NCI-H748 (cell line): ENCODE measurements at regions not wholly inside any gene's neighbourhood (a gene's known extent, or its start where the extent isn't known, plus 50 kb on each side); places are given as distances from the start of the nearest gene placed in this dataset.
A peak's percentile ranks its signal among the peaks of the same experiment; 100 is the strongest.

Experiments used
- DNase-seq: peaks from one replicate; lab custom pipeline; 2025; ENCODE audit not compliant: unreplicated experiment; lab: John Stamatoyannopoulos, UW

DNA sequence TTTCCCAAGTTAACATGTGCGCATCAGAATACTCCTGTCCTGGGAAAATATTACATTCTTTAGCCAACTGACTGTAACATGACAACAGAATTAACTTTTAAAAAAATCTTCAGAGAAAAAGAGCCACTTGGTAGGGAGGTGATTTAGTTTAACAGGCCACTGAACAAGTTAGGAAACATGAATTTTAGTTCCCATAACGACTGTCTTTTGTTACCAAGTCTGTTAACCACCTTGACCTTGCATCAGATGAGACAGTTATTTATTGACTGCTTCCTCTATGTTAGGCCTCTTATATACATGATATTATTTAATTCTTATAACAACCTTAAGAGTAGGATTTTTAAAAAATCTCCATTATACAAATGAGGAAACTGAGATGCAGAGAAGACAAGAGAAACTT lies 268.6 kb downstream of the NDFIP2 start:
- DNase-seq, result no peak

DNA sequence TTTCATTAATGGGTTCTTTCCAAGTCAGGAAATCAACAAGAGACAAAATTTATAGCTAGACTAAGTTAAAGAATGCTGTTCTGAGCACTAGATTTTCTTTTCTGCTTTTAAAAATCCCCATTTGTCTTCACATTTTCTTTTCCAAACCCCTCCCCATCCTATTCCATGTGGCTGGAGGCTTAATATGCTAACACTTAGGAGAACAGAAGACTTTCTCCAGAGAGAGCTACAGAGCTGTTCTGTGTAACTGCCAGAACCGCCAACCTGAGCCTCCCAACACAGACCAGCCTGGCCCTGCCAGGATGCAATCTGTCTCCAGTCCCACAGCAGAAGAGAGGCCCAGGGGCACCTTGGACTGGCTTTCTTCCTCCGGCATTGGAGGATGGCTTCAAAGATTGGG lies 264.1 kb downstream of the NDFIP2 start:
- no peak for DNase-seq

DNA sequence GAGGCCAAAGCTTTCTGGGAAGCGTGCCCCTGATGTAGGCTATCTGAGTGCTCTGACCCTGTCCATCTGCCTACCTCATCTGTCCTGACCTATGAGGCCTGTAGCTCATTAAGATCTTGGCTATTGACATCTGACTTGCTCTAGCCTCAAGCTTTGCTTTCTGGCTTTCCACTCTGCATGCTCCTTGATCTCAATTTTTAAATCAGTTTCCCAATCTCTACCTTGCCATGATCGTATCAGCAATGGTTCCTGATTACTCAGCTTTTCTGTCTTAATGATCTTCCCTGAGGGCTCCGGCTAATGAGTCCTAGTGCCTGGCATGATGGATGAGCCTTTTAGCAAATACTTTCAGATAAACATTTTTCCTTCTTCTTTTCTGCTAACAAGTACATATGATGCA lies 262.0 kb downstream of the NDFIP2 start:
- DNase-seq, result no peak

DNA sequence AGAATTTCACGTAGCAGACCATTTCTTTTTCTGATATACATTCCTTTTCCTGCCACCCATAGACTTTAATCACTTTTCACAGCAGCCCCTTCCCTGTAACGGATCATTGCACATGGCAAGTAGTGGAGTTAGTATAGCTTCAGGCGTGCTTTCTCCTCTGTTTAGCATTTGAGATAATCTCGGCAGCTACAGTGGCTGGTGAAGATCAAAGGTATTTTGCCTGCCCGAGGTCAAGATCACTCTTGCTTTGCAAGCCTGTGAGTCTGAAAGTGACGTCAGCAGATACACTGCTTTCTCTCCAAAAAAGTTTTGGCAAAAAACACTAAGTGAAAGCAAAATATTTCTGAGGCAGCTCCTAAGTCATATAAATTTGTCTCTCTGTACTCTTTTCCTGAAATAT lies 260.0 kb downstream of the NDFIP2 start:
- no peak for DNase-seq

DNA sequence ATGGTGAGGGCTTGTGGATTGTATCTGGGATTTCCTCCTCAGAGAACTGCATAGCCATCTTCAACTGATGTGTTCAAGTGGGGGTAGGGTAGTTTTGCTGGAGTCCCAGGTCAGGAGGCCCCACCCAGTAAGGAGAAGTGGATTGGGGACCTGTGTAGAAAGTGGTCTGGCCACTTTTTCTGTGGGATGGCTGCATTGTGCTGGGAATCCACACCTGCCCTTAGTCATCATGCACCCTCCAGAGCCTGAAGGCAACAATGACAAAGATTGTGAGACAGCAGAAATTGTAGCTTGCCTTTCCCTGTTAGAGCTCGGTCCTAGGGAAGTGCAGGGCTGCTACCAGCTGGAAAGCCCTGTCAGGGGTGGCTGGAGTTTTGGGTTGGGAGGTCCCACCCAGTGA lies 255.4 kb downstream of the NDFIP2 start:
- DNase-seq, result no peak

DNA sequence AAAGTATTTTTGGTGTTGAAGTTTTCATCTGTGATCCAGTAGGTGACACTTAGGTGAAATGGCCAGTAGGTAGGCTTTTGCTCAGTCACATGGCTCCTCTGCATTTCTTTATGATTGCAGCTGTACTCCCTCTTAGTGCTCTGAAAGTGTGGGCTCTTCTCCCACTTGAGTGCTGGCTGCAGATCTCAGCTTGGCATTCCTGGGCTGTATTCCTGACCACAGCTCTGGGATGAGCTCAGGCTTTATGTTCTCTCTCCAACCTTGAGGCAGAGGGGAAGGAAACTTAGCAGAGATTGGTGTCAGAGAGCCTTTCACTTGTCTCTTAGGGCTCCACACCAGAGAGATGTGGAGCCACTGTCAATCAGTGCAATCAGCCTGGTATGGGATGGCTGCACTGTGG lies 254.3 kb downstream of the NDFIP2 start:
- DNase-seq, result no peak

DNA sequence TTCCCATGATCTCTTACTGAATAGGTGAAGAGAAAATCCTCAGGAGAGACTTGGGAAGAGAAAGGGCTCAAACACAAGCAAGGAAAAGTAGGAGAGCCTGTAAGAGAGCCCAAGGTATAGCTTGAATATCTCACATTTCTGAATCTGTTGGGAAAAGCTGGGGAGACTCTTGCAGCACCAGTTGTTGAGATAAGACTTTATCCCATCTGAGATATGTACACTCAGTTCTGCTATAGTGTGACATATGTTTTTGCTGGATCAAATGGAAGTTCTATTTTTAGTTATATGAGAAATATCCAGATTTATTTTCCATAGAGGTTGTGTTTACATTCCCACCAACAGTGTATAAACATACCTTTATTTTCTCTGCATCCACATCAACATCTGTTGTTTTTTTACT lies 246.1 kb downstream of the NDFIP2 start:
- no peak for DNase-seq

DNA sequence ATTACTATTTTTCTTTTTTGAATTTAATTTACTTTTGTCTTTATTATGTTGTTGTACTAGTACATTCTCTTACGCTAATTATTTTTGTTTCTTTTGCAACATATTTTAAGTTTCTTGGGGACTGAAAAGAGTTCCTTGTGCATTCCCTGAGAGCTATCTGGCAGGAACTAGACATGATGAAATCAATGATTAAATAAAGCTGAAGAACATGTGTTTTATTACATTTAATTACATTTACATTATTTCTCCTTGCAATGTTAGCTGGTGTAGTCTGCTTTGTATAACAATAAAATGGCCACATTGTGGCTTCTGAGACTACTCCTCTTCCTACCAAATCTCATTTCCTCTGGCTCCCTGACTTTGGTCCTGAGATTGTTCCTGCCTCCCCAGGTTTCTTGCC lies 244.9 kb downstream of the NDFIP2 start:
- no peak for DNase-seq

DNA sequence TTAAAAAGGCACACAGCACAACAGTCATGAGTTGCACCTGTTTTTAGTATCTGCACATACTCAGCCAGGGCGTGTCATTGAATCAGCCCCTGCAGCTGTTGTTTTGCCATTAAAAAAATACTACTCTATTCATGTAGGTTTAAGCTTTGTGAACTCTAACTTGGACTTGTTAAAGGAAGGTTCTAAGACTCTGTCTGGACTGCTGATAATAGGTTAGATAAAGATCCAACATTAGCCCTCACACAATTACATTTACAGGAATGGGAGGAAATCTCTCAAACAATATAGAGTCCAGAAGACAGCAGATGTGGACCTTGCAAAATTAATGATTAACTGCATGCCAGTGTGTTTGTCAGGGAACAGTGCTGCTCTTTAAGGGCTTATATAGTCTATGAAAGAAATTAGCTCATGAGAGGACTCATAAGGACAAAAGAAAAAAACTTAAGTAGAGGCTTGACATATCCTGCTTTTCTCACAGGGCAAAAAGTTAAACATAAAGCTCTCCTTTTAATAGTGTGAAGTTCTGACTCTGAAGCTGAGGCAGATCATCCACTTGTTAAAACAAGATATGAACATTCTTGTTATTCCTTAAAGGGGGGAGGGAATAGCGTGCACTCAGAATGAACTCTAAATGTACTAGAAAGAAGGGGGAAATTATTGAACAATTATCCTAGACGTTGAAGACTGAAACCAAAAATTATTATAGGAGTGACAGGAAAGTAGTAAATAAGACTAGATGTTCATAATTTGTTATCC lies 243.6 kb downstream of the NDFIP2 start:
- DNase-seq, result peak; percentile 59

DNA sequence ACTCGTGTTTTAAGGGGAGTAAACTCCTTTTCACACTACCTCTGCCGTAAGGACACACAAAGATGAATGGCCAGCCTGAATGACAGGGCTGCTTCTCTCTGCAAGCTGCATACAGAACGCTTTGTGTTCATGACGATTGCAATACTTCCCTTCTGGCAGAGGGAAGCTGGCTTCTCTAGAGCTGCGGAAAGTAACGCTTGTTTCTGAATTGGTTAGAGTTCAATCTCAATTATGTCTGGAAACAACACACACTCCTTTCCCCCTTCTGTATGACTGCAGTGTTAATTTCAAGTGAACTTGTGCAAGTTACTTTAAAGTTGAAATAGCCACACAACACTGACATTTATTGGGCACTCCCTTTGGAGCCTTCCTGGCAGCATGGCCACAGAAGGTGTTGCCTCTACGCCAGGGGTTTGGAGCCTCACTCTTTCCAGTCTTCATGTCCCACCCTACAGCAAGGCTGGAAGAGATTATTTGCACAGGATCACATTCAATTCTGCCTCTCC lies 242.6 kb downstream of the NDFIP2 start:
- DNase-seq, result peak; percentile 20

DNA sequence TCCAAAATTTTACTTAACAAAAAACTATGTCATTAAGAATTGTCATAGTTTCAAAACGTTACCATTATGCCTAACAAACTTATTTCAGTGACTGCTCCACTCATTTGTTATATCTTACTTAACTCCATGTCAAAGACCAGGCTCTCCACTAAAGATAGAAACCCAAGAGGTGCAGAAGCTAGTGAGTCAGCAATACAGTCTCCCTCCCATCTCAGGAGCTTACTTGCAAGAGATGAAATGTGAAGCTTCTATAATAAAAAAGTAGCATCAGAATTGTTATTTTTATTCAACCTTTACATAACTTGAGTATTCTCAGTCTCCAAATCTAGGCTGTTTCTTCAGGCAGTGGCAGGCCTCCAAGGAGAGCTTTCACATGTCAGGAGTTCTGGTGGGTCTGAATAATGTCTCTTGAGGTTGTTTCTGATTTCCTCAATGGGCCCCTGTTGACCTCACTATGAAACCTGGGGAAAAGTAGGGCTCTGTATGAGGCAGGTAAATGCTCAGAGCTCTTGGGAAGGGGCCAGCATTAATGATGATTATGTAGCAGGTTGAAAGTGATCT lies 242.0 kb downstream of the NDFIP2 start:
- DNase-seq, result no peak

DNA sequence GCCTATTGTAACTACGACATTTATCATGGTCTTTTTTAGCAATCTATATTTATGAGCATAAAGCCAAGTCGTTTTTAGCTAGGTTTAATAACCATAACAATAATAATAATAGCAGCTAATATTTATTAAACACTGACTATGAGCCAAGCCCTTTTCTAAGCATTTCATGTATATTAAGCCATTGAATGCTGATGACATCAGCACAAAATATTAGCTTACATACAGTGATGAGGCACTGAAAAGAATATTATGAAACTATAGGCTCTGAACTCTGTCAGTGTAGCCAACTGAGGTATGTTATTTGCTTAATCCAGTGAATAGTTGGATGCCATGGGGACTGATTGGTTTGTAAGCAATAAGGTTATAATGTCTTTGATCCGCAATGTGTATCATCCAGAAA lies 235.2 kb downstream of the NDFIP2 start:
- no peak for DNase-seq

DNA sequence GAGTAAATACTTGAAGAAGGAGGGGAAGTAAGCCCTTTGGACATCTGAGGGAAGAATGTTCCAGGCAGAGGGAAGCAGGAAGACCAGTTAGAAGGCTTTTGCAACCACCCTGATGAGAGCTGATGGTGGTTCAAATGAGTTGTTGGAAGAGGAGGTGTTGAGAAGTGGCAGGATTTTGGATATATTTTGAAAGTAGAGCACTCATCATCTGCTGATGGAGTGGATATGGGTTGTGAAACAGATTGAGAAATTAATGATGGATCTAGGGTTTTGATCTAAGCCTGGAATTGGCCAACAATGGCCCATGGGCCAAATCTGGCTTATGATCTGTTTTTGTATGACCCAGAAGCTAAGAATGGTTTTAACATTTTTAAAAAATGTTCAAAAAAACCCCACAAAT lies 230.7 kb downstream of the NDFIP2 start:
- no peak for DNase-seq

DNA sequence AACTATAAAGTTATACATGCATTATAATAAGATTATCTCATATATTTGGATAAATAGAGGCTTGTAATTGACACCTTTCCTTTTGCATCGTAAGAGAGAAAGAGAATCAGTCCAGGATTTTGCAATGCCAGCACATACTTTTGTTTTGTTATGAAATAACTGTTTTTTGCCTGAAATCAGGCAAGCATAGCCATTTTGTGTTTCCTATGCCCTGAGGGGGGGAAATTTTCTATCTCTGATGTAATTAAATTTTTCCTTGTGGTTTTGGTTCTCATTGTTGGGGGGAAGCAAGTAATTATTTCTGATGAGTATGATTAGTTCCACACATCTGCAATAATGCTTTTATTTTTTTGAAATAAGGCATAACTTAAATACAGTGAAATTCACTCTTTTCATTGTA lies 229.4 kb downstream of the NDFIP2 start:
- DNase-seq, result no peak

DNA sequence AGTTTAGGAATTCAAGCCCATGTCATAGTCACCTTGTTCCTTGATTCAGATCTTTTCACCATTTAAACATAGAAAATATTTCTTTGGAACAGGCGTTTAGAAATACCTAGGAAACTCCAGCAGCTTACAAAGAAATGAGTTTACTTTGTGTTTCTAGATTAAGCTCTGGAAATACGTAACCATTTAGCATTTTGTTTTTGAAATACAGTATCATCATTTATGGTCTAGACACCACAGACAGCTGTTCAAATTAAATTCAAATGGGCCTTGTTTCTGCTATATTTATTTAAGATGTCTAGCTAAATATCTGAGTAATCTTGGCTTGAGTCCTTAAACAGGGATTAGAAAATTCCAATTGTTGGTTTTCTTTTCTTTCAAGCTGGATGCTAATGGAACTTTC lies 228.5 kb downstream of the NDFIP2 start:
- no peak for DNase-seq

DNA sequence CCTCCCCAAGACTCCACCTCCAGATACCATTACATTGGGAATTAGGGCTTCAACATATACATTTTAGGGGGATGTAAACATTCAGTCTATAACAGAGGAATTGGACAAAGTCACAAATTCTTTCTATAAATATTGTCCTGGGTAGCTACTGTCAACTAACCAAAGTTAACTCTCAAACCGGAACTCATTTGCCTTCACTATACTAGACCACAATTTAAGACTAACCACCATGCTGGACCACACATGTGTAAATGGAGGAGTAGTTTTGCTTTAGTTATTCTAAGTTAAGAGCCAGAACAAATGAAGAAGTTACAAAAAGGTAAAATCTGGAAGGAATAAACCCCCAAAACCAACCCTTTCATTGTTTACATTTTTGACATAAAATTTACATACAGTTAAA lies 222.8 kb downstream of the NDFIP2 start:
- no peak for DNase-seq

DNA sequence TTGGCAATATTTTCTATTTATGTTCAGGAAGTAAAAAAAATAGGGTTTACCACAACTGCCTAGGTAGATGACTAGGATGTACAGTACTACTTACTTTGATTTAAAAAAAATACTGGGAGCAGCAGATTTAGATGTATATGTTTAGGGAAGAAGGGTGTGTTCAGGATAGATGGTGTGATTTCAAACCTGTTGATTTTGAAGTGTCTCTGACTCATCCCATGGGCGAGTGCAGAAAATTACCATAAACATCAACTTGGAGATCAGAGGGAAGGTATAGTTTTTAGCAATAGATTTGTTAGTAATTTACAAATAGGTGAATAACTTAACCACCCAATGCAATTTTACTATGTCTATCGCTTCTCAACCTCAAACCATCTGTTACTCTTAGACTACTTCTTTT lies 214.8 kb downstream of the NDFIP2 start:
- no peak for DNase-seq

DNA sequence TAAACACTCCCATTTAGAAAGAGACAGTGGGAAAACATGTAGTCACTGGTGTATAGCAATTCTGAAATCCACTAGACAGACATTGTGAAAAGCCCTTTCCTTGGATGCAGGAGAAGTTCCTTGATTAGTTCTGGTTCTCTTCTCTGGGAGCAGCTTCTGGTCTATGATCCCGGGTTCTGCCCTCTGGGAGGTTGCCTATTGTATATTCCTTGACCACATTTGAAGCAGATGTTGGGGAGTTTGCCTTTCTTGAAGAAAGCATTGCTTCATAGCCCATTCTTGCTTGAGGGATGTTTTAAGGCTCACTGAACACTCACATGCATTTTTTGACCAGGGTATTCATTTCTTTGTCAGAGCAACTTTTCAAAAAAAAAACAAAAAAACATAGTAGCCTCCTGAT lies 211.9 kb downstream of the NDFIP2 start:
- DNase-seq, result no peak

DNA sequence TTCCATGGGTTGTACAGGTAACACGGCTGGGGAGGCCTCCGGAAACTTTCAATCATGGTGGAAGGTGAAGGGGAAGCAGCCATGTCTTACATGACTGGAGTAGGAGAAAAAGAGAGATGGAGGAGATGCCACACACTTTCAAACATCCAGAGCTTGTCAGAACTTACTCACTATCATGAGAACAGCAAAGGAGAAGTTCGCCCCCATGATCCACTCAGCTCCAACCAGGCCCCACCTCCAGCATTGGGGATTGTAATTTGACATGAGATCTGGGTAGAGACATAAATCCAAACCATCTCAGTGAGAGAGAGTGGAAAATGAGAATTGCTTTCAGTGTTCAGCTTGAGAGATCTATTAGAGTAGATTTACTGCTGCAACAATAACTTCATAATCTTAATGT lies 210.9 kb downstream of the NDFIP2 start:
- DNase-seq, result no peak

DNA sequence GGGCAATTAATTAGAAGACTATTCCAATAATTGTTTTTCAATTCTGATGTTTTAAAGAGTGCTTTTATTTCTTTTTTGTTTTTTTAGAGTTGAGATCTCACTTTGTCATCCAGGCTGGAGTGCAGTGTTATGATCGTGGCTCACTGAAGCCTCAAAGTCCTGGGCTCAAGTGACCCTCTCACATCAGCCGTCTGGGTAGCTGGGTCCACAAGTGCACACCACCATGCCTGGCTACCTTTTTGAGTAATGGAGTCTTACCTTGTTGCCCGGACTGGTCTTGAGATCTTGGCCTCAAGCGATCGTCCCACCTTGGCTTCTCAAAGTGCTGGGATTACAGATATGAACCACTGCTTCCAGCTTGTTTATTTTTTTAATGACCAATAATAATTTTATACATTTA lies 207.8 kb downstream of the NDFIP2 start:
- no peak for DNase-seq

DNA sequence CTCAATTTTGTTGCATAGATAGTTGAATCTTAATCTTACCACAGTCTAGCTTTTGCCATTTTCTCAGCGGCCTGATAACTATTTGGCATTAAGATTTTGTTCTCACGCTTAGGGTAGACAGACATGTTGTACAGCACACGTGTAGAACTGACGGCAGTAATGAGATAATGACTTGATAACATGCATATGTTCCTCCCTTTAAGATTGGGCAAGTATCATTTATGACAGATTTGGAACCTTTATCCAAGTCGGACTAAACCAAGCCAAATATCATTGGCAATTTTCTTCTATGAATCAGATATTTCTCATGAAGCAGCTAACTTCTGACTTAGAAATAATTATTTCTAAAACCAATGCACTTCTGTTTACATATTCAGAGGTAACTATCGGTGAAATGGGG lies 205.5 kb downstream of the NDFIP2 start:
- no peak for DNase-seq

DNA sequence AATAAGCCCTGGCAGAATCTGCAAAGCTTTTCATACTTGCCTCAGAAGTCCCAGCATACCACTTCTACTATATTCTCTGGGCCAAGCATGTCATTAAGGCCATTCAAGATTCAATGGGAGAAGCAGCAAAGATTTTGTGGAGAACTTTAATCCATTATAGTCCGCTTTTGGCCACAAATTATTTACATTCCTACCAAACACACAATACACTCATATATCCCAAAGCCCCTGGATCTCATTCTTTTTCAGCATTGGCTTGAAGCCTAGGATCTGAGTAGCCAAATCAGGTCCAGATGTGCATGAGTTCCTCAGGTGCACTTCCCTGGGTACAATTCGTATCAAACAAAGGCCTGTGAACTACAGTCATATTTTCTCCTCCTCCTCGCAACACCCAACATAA lies 203.4 kb downstream of the NDFIP2 start:
- no peak for DNase-seq

DNA sequence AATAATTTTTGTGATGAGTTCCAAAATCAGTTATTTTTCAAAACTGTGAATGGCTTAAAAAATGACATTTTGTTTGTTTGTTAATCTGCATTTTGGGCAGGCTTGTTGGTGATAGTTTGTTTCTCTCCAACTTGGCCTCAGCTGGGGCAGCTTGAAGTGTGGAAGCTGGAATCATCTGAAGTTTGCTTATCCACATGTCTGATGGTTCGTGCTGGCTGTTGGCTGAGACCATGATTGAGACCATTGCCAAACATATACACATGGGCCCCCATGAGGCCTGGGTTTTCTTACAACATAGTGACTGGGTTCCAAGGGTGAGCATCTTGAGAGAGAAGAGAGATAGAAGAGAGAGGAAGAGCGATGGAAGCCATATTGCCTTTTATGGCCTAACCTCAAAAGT lies 201.2 kb downstream of the NDFIP2 start:
- no peak for DNase-seq
